HG03095 (cell line): ENCODE measurements at regions not wholly inside any gene's neighbourhood (a gene's known extent, or its start where the extent isn't known, plus 50 kb on each side); places are given as distances from the start of the nearest gene placed in this dataset.

Source experiments
- ATAC-seq: cut with Tn5 transposase; IDR thresholded peaks from one replicate; pipeline ENCODE4 v1.9.1; 2021; ENCODE audit warnings: moderate library complexity; ENCODE audit not compliant: unreplicated experiment

- no peak for ATAC-seq
Observed at GRCh38 chr2:122366969-122367645, 611.7 kb downstream of the TSN start.

- ATAC-seq, result no peak
Observed at GRCh38 chr2:122367646-122368010, 612.2 kb downstream of the TSN start.

GRCh38 chr2:122368576-122369243 lies 613.3 kb downstream of the TSN start:
- no peak for ATAC-seq

- ATAC-seq, result no peak
Observed at GRCh38 chr2:122378521-122378920, 623.1 kb downstream of the TSN start.

- no peak for ATAC-seq
Observed at GRCh38 chr2:122384768-122385333, 629.4 kb downstream of the TSN start.

GRCh38 chr2:122388208-122388607 lies 632.8 kb downstream of the TSN start:
- no peak for ATAC-seq

GRCh38 chr2:122389694-122390093 lies 634.2 kb downstream of the TSN start:
- no peak for ATAC-seq

GRCh38 chr2:122390406-122390805 lies 635.0 kb downstream of the TSN start:
- no peak for ATAC-seq

GRCh38 chr2:122391726-122392125 lies 636.3 kb downstream of the TSN start:
- ATAC-seq, result no peak

- ATAC-seq, result no peak
Observed at GRCh38 chr2:122395687-122396086, 640.2 kb downstream of the TSN start.

GRCh38 chr2:122411231-122411630 lies 655.8 kb downstream of the TSN start:
- no peak for ATAC-seq

GRCh38 chr2:122412360-122412759 lies 656.9 kb downstream of the TSN start:
- no peak for ATAC-seq

GRCh38 chr2:122414902-122415301 lies 659.5 kb downstream of the TSN start:
- no peak for ATAC-seq

GRCh38 chr2:122417114-122417513 lies 661.7 kb downstream of the TSN start:
- no peak for ATAC-seq

GRCh38 chr2:122421775-122422174 lies 666.3 kb downstream of the TSN start:
- ATAC-seq, result no peak

- ATAC-seq, result no peak
Observed at GRCh38 chr2:122422384-122422991, 667.0 kb downstream of the TSN start.

- ATAC-seq, result no peak
Observed at GRCh38 chr2:122423934-122424333, 668.5 kb downstream of the TSN start.

GRCh38 chr2:122433123-122433754 lies 677.8 kb downstream of the TSN start:
- no peak for ATAC-seq

GRCh38 chr2:122445003-122445402 lies 689.6 kb downstream of the TSN start:
- no peak for ATAC-seq

GRCh38 chr2:122446761-122447160 lies 691.3 kb downstream of the TSN start:
- ATAC-seq, result no peak

- ATAC-seq, result no peak
Observed at GRCh38 chr2:122447237-122447636, 691.8 kb downstream of the TSN start.

- ATAC-seq, result peak; percentile 63
Observed at GRCh38 chr2:122451040-122451439, 695.6 kb downstream of the TSN start.
